Panc1 (cell line): ENCODE measurements at regions not wholly inside any gene's neighbourhood (a gene's known extent, or its start where the extent isn't known, plus 50 kb on each side); places are given as distances from the start of the nearest gene placed in this dataset.

Experiments used
- ATAC-seq: fragments of 200-7000 bp; cut with Tn5 transposase; 2 replicates; pipeline ENCODE4 v1.9.1; 2020; ENCODE audit warnings: mild to moderate bottlenecking, moderate library complexity
- BruUV-seq: library from RNA; stranded (reverse); fragments of 400-500 nt; replicated peaks from 2 replicates; lab custom pipeline; 2021; lab: Mats Ljungman, UMichigan
- CTCF ChIA-PET: fragments of 300-600 bp; sonication (Branson Sonifier 250); formaldehyde crosslinking; loops from one replicate; lab custom pipeline; 2022; ENCODE audit warnings: antibody characterized with exemption; lab: Charles Lee
- POLR2A ChIA-PET: fragments of 300-600 bp; sonication (Branson Sonifier 250); formaldehyde crosslinking; loops from one replicate; lab custom pipeline; 2022; ENCODE audit warnings: antibody characterized with exemption; lab: Charles Lee
- DNase-seq: peaks from one replicate; pipeline ENCODE4 v3.0.0-alpha.2; 2010; ENCODE audit warnings: low read depth, low spot score
- H3K27ac ChIP-seq: 2 replicates; pipeline ENCODE4 v1.5.1; 2011; ENCODE audit warnings: mild to moderate bottlenecking, low read length, inconsistent platforms
- H3K27me3 ChIP-seq: fragments of 200-500 bp; sonication (Bioruptor generic); 2 replicates; pipeline ENCODE4 v1.6.0; 2014; ENCODE audit warnings: low read length, inconsistent platforms; ENCODE audit not compliant: control insufficient read depth, insufficient read depth
- H3K36me3 ChIP-seq: fragments of 200-500 bp; sonication (Bioruptor generic); 2 replicates; pipeline ENCODE4 v1.5.1; 2014; ENCODE audit warnings: inconsistent platforms, mild to moderate bottlenecking, low read length, moderate library complexity; ENCODE audit not compliant: control insufficient read depth, insufficient read depth
- H3K4me1 ChIP-seq: 2 replicates; pipeline ENCODE4 v1.5.1; 2011; ENCODE audit warnings: inconsistent platforms, mild to moderate bottlenecking, low read length, moderate library complexity; ENCODE audit not compliant: control insufficient read depth, insufficient read depth
- H3K4me3 ChIP-seq, 2 experiments: 2 replicates each; pipeline ENCODE4 v1.5.1; 2011 to 2012; ENCODE audit warnings: low read depth in 2 of 2, low read length in 2 of 2, mild to moderate bottlenecking in 2 of 2, inconsistent platforms in 1 of 2, moderate library complexity in 1 of 2
- H3K9me3 ChIP-seq: fragments of 200-500 bp; sonication (Bioruptor generic); 2 replicates; pipeline ENCODE4 v1.5.1; 2014; ENCODE audit warnings: low read depth, mild to moderate bottlenecking, inconsistent platforms, low read length, moderate library complexity; ENCODE audit not compliant: control insufficient read depth, insufficient read depth
- CTCF ChIP-seq: fragments of 450-650 bp; IDR thresholded peaks from 2 replicates; pipeline ENCODE4 v1.5.1; 2017; ENCODE audit warnings: mild to moderate bottlenecking
- POLR2AphosphoS5 ChIP-seq: IDR thresholded peaks from 2 replicates; pipeline ENCODE4 v1.6.1; 2012; ENCODE audit warnings: mild to moderate bottlenecking, low read depth, low read length, moderate library complexity
- REST ChIP-seq, 2 experiments: IDR thresholded peaks; 2 replicates each; pipeline ENCODE4 v1.6.1; 2011 to 2012; ENCODE audit warnings: low read depth in 2 of 2, control low read depth in 1 of 2, low read length in 1 of 2, mild to moderate bottlenecking in 1 of 2, moderate library complexity in 1 of 2; ENCODE audit not compliant: insufficient read depth in 1 of 2
- SIN3A ChIP-seq: IDR thresholded peaks from 2 replicates; pipeline ENCODE4 v1.6.1; 2012; ENCODE audit warnings: low read depth, mild to moderate bottlenecking, low read length, moderate library complexity, borderline replicate concordance; ENCODE audit not compliant: insufficient read depth
- TCF7L2 ChIP-seq: IDR thresholded peaks from 2 replicates; pipeline ENCODE4 v1.6.1; 2011; ENCODE audit warnings: mild to moderate bottlenecking, low read depth, low read length, inconsistent platforms
- in situ Hi-C: cut with HindIII; loops from 2 replicates; pipeline ENCODE4 v1.10.0; 2016; ENCODE audit warnings: low sequenced_read_pairs, low pct_unique_long_range_greater_than_20kb
- intact Hi-C: fragments of 100-400 bp; cut with micrococcal nuclease; formaldehyde crosslinking; loops from one replicate; pipeline ENCODE4 v1.10.0; 2022; ENCODE audit not compliant: unreplicated experiment

GRCh38 chr4:114100288-114101031 is 121.0 kb upstream of the ARSJ start:
- H3K36me3 ChIP-seq, result no peaks in the 10 kb centered on the region
- intact Hi-C loops, result no loop called here
- CTCF ChIA-PET, result no interaction called here
- H3K4me3 ChIP-seq, result no peak overlapping the region
- no peaks in the 10 kb centered on the region for H3K4me1 ChIP-seq
- H3K27ac ChIP-seq, result no peak overlapping the region
- no peak for DNase-seq
- in situ Hi-C loops, result no loop called here
- H3K9me3 ChIP-seq, result no peaks in the 10 kb centered on the region
- no peak for TF ChIP-seq CTCF
- TF ChIP-seq TCF7L2, result no peak
- TF ChIP-seq SIN3A, result no peak
- no peak for TF ChIP-seq REST (IDR thresholded peaks at IDR 0.05; ENCODE audit: insufficient read depth in 1 of 2, low read depth in 2 of 2, low read length in 1 of 2)
- TF ChIP-seq POLR2AphosphoS5, result no peak
- no TSS peak for BruUV-seq
- no peaks in the 10 kb centered on the region for H3K27me3 ChIP-seq
- POLR2A ChIA-PET, result no interaction called here
- ATAC-seq, result no peak

GRCh38 chr4:114103908-114104307 is 124.5 kb upstream of the ARSJ start:
- H3K27me3 ChIP-seq, result no peaks in the 10 kb centered on the region
- DNase-seq (no peak), ATAC-seq (no peak)
- BruUV-seq, result no TSS peak
- ChIA-PET POLR2A (no interaction called here), CTCF (no interaction called here)
- intact Hi-C loops, result no loop called here
- TF ChIP-seq REST (IDR thresholded peaks at IDR 0.05; ENCODE audit: insufficient read depth in 1 of 2, low read depth in 2 of 2, low read length in 1 of 2) (no peak), SIN3A (no peak), CTCF (no peak), POLR2AphosphoS5 (no peak), TCF7L2 (no peak)
- in situ Hi-C loops, result no loop called here
- no peak overlapping the region; the same call in 1 of the 2 replicates for H3K27ac ChIP-seq
- no peaks in the 10 kb centered on the region for H3K36me3 ChIP-seq
- H3K4me3 ChIP-seq, result no peak overlapping the region
- no peaks in the 10 kb centered on the region for H3K9me3 ChIP-seq
- no peaks in the 10 kb centered on the region for H3K4me1 ChIP-seq
